GM18870 (cell line): ENCODE measurements at regions not wholly inside any gene's neighbourhood (a gene's known extent, or its start where the extent isn't known, plus 50 kb on each side); places are given as distances from the start of the nearest gene placed in this dataset.
A peak's percentile ranks its signal among the peaks of the same experiment; 100 is the strongest.

ENCODE experiments used
- ATAC-seq: cut with Tn5 transposase; IDR thresholded peaks from one replicate; pipeline ENCODE4 v1.9.1; 2021; ENCODE audit warnings: moderate library complexity; ENCODE audit not compliant: unreplicated experiment

- no peak for ATAC-seq
Observed at GRCh38 chr18:43570593-43570992, 293.3 kb upstream of the SYT4 start.

- peak; percentile 62 for ATAC-seq
Observed at GRCh38 chr18:43571078-43571689, 293.9 kb upstream of the SYT4 start.

- ATAC-seq = peak; percentile 71
Observed at GRCh38 chr18:43572163-43572562, 294.9 kb upstream of the SYT4 start.

- ATAC-seq = no peak
Observed at GRCh38 chr18:43574974-43575373, 297.7 kb upstream of the SYT4 start.

GRCh38 chr18:43578211-43578610 lies 300.9 kb upstream of the SYT4 start:
- ATAC-seq = no peak

GRCh38 chr18:43578706-43579105 lies 301.4 kb upstream of the SYT4 start:
- ATAC-seq = no peak

- no peak for ATAC-seq
Observed at GRCh38 chr18:43581936-43582519, 304.7 kb upstream of the SYT4 start.

- ATAC-seq = peak; percentile 75
Observed at GRCh38 chr18:43587538-43588153, 310.4 kb upstream of the SYT4 start.

- ATAC-seq = no peak
Observed at GRCh38 chr18:43588838-43589237, 311.5 kb upstream of the SYT4 start.

GRCh38 chr18:43589611-43590151 lies 312.4 kb upstream of the SYT4 start:
- no peak for ATAC-seq

- no peak for ATAC-seq
Observed at GRCh38 chr18:43590182-43590903, 313.1 kb upstream of the SYT4 start.

GRCh38 chr18:43592269-43592668 lies 315.0 kb upstream of the SYT4 start:
- no peak for ATAC-seq

- ATAC-seq = peak; percentile 85
Observed at GRCh38 chr18:43596105-43596712, 318.9 kb upstream of the SYT4 start.

GRCh38 chr18:43601432-43601831 lies 324.1 kb upstream of the SYT4 start:
- no peak for ATAC-seq

- no peak for ATAC-seq
Observed at GRCh38 chr18:43605224-43605623, 327.9 kb upstream of the SYT4 start.

- no peak for ATAC-seq
Observed at GRCh38 chr18:43606795-43607194, 329.5 kb upstream of the SYT4 start.

- ATAC-seq = peak; percentile 76
Observed at GRCh38 chr18:43620936-43621335, 343.6 kb upstream of the SYT4 start.

- ATAC-seq = no peak
Observed at GRCh38 chr18:43622024-43622423, 344.7 kb upstream of the SYT4 start.

GRCh38 chr18:43625582-43625981 lies 348.3 kb upstream of the SYT4 start:
- no peak for ATAC-seq

GRCh38 chr18:43627848-43628530 lies 350.7 kb upstream of the SYT4 start:
- no peak for ATAC-seq

- no peak for ATAC-seq
Observed at GRCh38 chr18:43634994-43635393, 357.7 kb upstream of the SYT4 start.
